Mesendoderm (in vitro differentiated cells): ENCODE measurements at regions not wholly inside any gene's neighbourhood (a gene's known extent, or its start where the extent isn't known, plus 50 kb on each side); places are given as distances from the start of the nearest gene placed in this dataset.
"Not testable (repeated sequence)": the region's sequence is repeated elsewhere in the genome, so short reads cannot be mapped to it uniquely, and the experiment has no call there.

ENCODE experiments used
- DNase-seq: peaks from one replicate; pipeline ENCODE4 v3.0.0; 2013
- H2AK5ac ChIP-seq: 2 replicates; pipeline ENCODE4 v1.6.1; 2013; ENCODE audit warnings: low read length, inconsistent platforms
- H2BK120ac ChIP-seq: 2 replicates; pipeline ENCODE4 v1.6.1; 2013; ENCODE audit warnings: low read depth, mild to moderate bottlenecking, low read length, moderate library complexity, mixed read lengths
- H2BK15ac ChIP-seq: replicated peaks from 2 replicates; pipeline ENCODE4 v1.6.1; 2013; ENCODE audit warnings: low read depth, mild to moderate bottlenecking, moderate library complexity
- H2BK5ac ChIP-seq: 2 replicates; pipeline ENCODE4 v1.6.1; 2013; ENCODE audit warnings: low read length, inconsistent platforms
- H3K18ac ChIP-seq: 2 replicates; pipeline ENCODE4 v1.6.1; 2013; ENCODE audit warnings: mild to moderate bottlenecking, low read length, mixed read lengths
- H3K23ac ChIP-seq: one replicate; pipeline ENCODE4 v1.6.1; 2013; ENCODE audit warnings: low read length
- H3K27ac ChIP-seq: 2 replicates; pipeline ENCODE4 v1.5.1; 2013; ENCODE audit warnings: low read depth, mild to moderate bottlenecking, inconsistent platforms, low read length, moderate library complexity
- H3K27me3 ChIP-seq: 2 replicates; pipeline ENCODE4 v1.6.1; 2013; ENCODE audit warnings: low read length, control low read depth, mild to moderate bottlenecking, inconsistent platforms; ENCODE audit not compliant: insufficient read depth, poor library complexity
- H3K36me3 ChIP-seq: 2 replicates; pipeline ENCODE4 v1.6.1; 2013; ENCODE audit warnings: low read length, inconsistent platforms; ENCODE audit not compliant: control insufficient read depth, insufficient read depth
- H3K4ac ChIP-seq: one replicate; pipeline ENCODE4 v1.6.1; 2013; ENCODE audit warnings: low read depth, mild to moderate bottlenecking, low read length, moderate library complexity
- H3K4me1 ChIP-seq: 2 replicates; pipeline ENCODE4 v1.6.1; 2013; ENCODE audit warnings: low read depth, low read length, inconsistent platforms; ENCODE audit not compliant: control insufficient read depth
- H3K4me2 ChIP-seq: 2 replicates; pipeline ENCODE4 v1.6.1; 2013; ENCODE audit warnings: low read length
- H3K4me3 ChIP-seq: 2 replicates; pipeline ENCODE4 v1.5.1; 2013; ENCODE audit warnings: mild to moderate bottlenecking, low read length
- H3K56ac ChIP-seq: one replicate; pipeline ENCODE4 v1.6.1; 2013; ENCODE audit warnings: low read length
- H3K79me1 ChIP-seq: 2 replicates; pipeline ENCODE4 v1.6.1; 2013; ENCODE audit warnings: low read length, inconsistent platforms
- H3K79me2 ChIP-seq: 2 replicates; pipeline ENCODE4 v1.6.1; 2013; ENCODE audit warnings: mild to moderate bottlenecking, low read length; ENCODE audit not compliant: control insufficient read depth, insufficient read depth
- H3K9ac ChIP-seq: 2 replicates; pipeline ENCODE4 v1.6.1; 2013; ENCODE audit warnings: low read length, inconsistent platforms
- H4K5ac ChIP-seq: one replicate; pipeline ENCODE4 v1.6.1; 2013; ENCODE audit warnings: low read length
- H4K8ac ChIP-seq: one replicate; pipeline ENCODE4 v1.6.1; 2013; ENCODE audit warnings: low read depth, mild to moderate bottlenecking, control low read depth, low read length, moderate library complexity
- WGBS: extraction: QIAGEN DNeasy Blood & Tissue Kit; methylation state at CpG from one replicate; pipeline ENCODE4 v1.1.7; 2013; ENCODE audit warnings: low lambda C conversion rate, missing lambda C conversion rate; ENCODE audit not compliant: insufficient coverage; ENCODE audit errors: extremely low coverage; 5-methylcytosine and 5-hydroxymethylcytosine counted together

- no peak overlapping the region for H2BK5ac ChIP-seq
- H3K4me1 ChIP-seq: no peaks in the 10 kb centered on the region
- H3K9ac ChIP-seq: no peak overlapping the region
- H3K79me2 ChIP-seq: no peaks in the 10 kb centered on the region
- H3K4ac ChIP-seq: no peak overlapping the region
- H3K56ac ChIP-seq: no peak overlapping the region
- no peak overlapping the region for H2BK15ac ChIP-seq
- H3K18ac ChIP-seq: no peak overlapping the region
- H3K36me3 ChIP-seq: no peaks in the 10 kb centered on the region
- H3K4me2 ChIP-seq: no peak overlapping the region
- no peak overlapping the region for H4K8ac ChIP-seq
- WGBS: no CpG with 5 or more reads among the region's 9 CpGs
- no peak overlapping the region for H3K27ac ChIP-seq
- H2AK5ac ChIP-seq: no peak overlapping the region
- H4K5ac ChIP-seq: no peak overlapping the region
- H3K27me3 ChIP-seq: no peaks in the 10 kb centered on the region
- H3K4me3 ChIP-seq: no peak overlapping the region
- no peaks in the 10 kb centered on the region for H3K79me1 ChIP-seq
- no peak for DNase-seq
- H2BK120ac ChIP-seq: no peak overlapping the region
- H3K23ac ChIP-seq: no peak overlapping the region
Observed at GRCh38 chr11:116329354-116330090, 443.3 kb downstream of the BUD13 start.

DNA sequence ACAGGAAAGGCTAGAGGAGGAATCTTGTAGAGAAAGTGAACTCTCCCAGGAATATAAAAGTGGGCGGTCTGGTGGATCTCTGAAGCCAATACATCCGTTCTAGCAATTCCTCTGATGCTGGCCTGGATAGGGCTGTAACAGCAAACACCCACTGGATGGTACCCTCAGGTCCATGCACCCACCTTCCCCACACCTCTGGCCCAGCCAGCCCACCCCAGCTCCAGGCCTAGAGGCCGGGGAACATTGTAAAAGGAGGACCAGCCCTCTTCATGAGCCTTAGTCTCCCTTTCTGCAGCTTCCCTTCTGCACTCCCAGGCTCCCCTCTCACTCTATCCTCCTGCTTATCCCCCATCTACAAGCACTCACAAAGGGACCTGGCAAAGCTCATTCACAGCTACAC, 443.9 kb downstream of the BUD13 start:
- Histone ChIP-seq H3K27me3 (no peaks in the 10 kb centered on the region), H3K9ac (no peak overlapping the region), H3K4me2 (no peak overlapping the region), H3K79me1 (no peaks in the 10 kb centered on the region), H2BK5ac (no peak overlapping the region), H3K4me3 (no peak overlapping the region), H3K18ac (no peak overlapping the region), H2AK5ac (no peak overlapping the region), H3K36me3 (no peaks in the 10 kb centered on the region), H4K5ac (no peak overlapping the region), H2BK15ac (no peak overlapping the region), H3K4ac (no peak overlapping the region), H3K4me1 (no peaks in the 10 kb centered on the region), H3K23ac (no peak overlapping the region), H3K79me2 (no peaks in the 10 kb centered on the region), H2BK120ac (no peak overlapping the region), H3K56ac (no peak overlapping the region), H4K8ac (no peak overlapping the region), H3K27ac (no peak overlapping the region)
- WGBS: no CpG with 5 or more reads among the region's 3 CpGs
- no peak for DNase-seq

GRCh38 chr11:116328391-116328790, 444.4 kb downstream of the BUD13 start:
- H3K18ac ChIP-seq: no peak overlapping the region
- WGBS: no CpG with 5 or more reads among the region's 4 CpGs
- no peaks in the 10 kb centered on the region for H3K79me2 ChIP-seq
- no peak overlapping the region for H2BK15ac ChIP-seq
- DNase-seq: no peak
- H3K56ac ChIP-seq: no peak overlapping the region
- no peak overlapping the region for H4K8ac ChIP-seq
- no peak overlapping the region for H3K9ac ChIP-seq
- no peak overlapping the region for H2BK120ac ChIP-seq
- H3K79me1 ChIP-seq: no peaks in the 10 kb centered on the region
- H3K27me3 ChIP-seq: no peaks in the 10 kb centered on the region
- H4K5ac ChIP-seq: no peak overlapping the region
- H3K4me3 ChIP-seq: no peak overlapping the region
- H3K27ac ChIP-seq: no peak overlapping the region
- H3K36me3 ChIP-seq: no peaks in the 10 kb centered on the region
- no peak overlapping the region for H2AK5ac ChIP-seq
- H3K4ac ChIP-seq: no peak overlapping the region
- no peak overlapping the region for H2BK5ac ChIP-seq
- H3K4me2 ChIP-seq: no peak overlapping the region
- no peaks in the 10 kb centered on the region for H3K4me1 ChIP-seq
- H3K23ac ChIP-seq: no peak overlapping the region

DNA sequence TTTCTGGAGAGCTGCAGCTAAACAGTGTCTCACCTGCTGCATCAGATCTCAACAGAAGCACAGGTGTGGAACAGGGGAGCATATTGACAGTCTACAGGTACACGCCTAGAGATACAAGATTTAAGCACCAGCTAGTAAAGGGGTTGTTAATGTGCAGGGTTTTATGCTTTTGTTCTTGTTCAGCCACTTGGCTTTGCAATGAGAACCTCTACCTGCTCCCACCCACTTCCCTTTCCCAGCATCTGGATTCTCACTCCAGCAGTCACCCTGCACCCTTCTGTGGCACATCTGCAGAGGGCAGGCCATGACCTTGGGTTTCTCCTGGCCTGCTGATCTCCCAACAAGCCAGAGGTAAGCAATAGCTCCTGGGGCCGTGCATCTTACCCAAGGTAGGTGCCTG, 446.6 kb downstream of the BUD13 start:
- no peak overlapping the region for H4K5ac ChIP-seq
- no peaks in the 10 kb centered on the region for H3K79me2 ChIP-seq
- WGBS: no CpG with 5 or more reads among the region's 2 CpGs
- no peak overlapping the region for H2BK120ac ChIP-seq
- no peak overlapping the region for H4K8ac ChIP-seq
- no peak overlapping the region for H3K23ac ChIP-seq
- H3K79me1 ChIP-seq: no peaks in the 10 kb centered on the region
- H2BK15ac ChIP-seq: no peak overlapping the region
- H3K56ac ChIP-seq: no peak overlapping the region
- H3K4me3 ChIP-seq: no peak overlapping the region
- no peak overlapping the region for H3K9ac ChIP-seq
- H3K18ac ChIP-seq: no peak overlapping the region
- no peaks in the 10 kb centered on the region for H3K36me3 ChIP-seq
- H3K27me3 ChIP-seq: no peaks in the 10 kb centered on the region
- H2BK5ac ChIP-seq: no peak overlapping the region
- no peaks in the 10 kb centered on the region for H3K4me1 ChIP-seq
- no peak for DNase-seq
- H3K4me2 ChIP-seq: no peak overlapping the region
- H3K27ac ChIP-seq: no peak overlapping the region
- H3K4ac ChIP-seq: no peak overlapping the region
- H2AK5ac ChIP-seq: no peak overlapping the region

DNA sequence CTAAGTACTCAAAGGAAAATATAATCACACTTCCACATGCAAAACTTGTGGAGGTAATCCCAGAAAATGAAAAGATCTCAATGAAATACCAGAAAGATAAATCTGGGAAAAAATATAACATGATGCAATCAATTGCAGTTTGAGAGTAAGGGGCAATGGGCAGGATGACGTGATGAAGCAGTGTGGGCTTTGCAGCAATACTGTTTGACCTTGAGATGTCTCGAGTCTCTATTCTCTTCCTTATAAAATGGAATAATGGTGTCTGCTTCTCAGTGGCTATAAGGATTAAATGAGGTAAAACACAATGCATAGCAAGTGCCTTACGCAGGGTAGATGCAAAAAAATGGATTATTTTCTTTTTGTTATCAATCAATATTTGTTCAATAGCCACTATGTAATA, 447.5 kb downstream of the BUD13 start:
- H3K56ac ChIP-seq: no peak overlapping the region
- no peak overlapping the region for H3K9ac ChIP-seq
- no peaks in the 10 kb centered on the region for H3K4me1 ChIP-seq
- H4K5ac ChIP-seq: no peak overlapping the region
- H3K27me3 ChIP-seq: no peaks in the 10 kb centered on the region
- H3K27ac ChIP-seq: no peak overlapping the region
- no peaks in the 10 kb centered on the region for H3K36me3 ChIP-seq
- no peak overlapping the region for H2AK5ac ChIP-seq
- no peaks in the 10 kb centered on the region for H3K79me1 ChIP-seq
- no peak overlapping the region for H3K4ac ChIP-seq
- no peak overlapping the region for H4K8ac ChIP-seq
- no peak overlapping the region for H2BK120ac ChIP-seq
- no peak overlapping the region for H3K4me3 ChIP-seq
- H2BK15ac ChIP-seq: no peak overlapping the region
- no peak for DNase-seq
- no CpG with 5 or more reads among the region's 3 CpGs for WGBS
- H3K18ac ChIP-seq: no peak overlapping the region
- no peak overlapping the region for H3K4me2 ChIP-seq
- H3K79me2 ChIP-seq: no peaks in the 10 kb centered on the region
- H3K23ac ChIP-seq: no peak overlapping the region
- no peak overlapping the region for H2BK5ac ChIP-seq

GRCh38 chr11:116324077-116324476, 448.7 kb downstream of the BUD13 start:
- WGBS: no CpG with 5 or more reads among the region's 6 CpGs
- not testable (repeated sequence) for H3K27me3 ChIP-seq, H3K36me3 ChIP-seq, H3K79me1 ChIP-seq, H3K27ac ChIP-seq, H4K5ac ChIP-seq, H3K4me3 ChIP-seq, H3K4me1 ChIP-seq, H3K18ac ChIP-seq, H3K56ac ChIP-seq, H2AK5ac ChIP-seq, H4K8ac ChIP-seq, H3K4me2 ChIP-seq, H3K23ac ChIP-seq, H2BK5ac ChIP-seq, DNase-seq, H3K4ac ChIP-seq, H2BK15ac ChIP-seq, H2BK120ac ChIP-seq, H3K9ac ChIP-seq, H3K79me2 ChIP-seq
